ELF-1 (cell line): ENCODE measurements at regions not wholly inside any gene's neighbourhood (a gene's known extent, or its start where the extent isn't known, plus 50 kb on each side); places are given as distances from the start of the nearest gene placed in this dataset.

Source experiments
- DNase-seq: peaks from one replicate; pipeline ENCODE4 v3.0.0-alpha.2; 2016; ENCODE audit warnings: low read depth, low spot score

DNA sequence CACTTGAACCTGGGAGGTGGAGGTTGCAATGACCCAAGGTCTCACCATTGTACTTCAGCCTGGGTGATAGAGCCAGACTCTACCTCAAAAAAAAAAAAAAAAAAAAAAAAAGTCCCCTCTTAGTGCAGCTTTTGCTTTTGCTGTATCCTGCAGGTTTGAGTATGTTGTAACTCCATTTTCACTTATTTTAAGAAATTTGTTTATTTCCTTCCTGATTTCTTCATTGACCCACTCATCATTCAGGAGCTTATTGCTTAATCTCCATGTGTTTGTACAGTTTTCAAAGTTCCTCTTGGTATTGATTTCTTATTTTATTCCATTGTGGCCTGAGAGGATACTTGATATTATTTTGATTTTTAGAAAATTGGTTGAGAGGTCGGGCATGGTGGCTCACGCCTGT, 50.9 kb upstream of the AK4 start:
- DNase-seq, result no peak
